PC-3 (cell line): ENCODE measurements at regions not wholly inside any gene's neighbourhood (a gene's known extent, or its start where the extent isn't known, plus 50 kb on each side); places are given as distances from the start of the nearest gene placed in this dataset.

ENCODE experiments used
- CTCF ChIP-seq: fragments of 300-600 bp; sonication (generic); conservative IDR thresholded peaks from 2 replicates; pipeline ENCODE4 v1.5.1; 2017; ENCODE audit warnings: antibody characterized with exemption, low read depth, mild to moderate bottlenecking, low read length
- EZH2 ChIP-seq: fragments of 300-600 bp; sonication (generic); IDR thresholded peaks from one replicate; pipeline ENCODE4 v1.6.1; 2017; ENCODE audit warnings: antibody characterized with exemption, mild to moderate bottlenecking, low read length; ENCODE audit not compliant: unreplicated experiment
- EZH2phosphoT487 ChIP-seq: fragments of 300-600 bp; sonication (generic); IDR thresholded peaks from 2 replicates; pipeline ENCODE4 v1.6.1; 2018; ENCODE audit warnings: mild to moderate bottlenecking, antibody characterized with exemption, low read length, borderline replicate concordance

GRCh38 chr9:7671847-7672246 is 127.7 kb downstream of the DMAC1 start:
- TF ChIP-seq EZH2 (no peak), CTCF (no peak), EZH2phosphoT487 (no peak)
